Colonic mucosa (tissue), 4 donors: ENCODE measurements at regions not wholly inside any gene's neighbourhood (a gene's known extent, or its start where the extent isn't known, plus 50 kb on each side); places are given as distances from the start of the nearest gene placed in this dataset.

Experiments
- DNase-seq: peaks from one replicate; pipeline ENCODE4 v3.0.0-alpha.2; 2020
- H3K27ac ChIP-seq: fragments of 200-600 bp; one replicate; pipeline ENCODE4 v1.8.0; 2021
- H3K27me3 ChIP-seq: fragments of 200-600 bp; one replicate; pipeline ENCODE4 v1.8.0; 2021
- H3K36me3 ChIP-seq: fragments of 200-600 bp; one replicate; pipeline ENCODE4 v1.8.0; 2021
- H3K4me1 ChIP-seq: fragments of 200-600 bp; one replicate; pipeline ENCODE4 v1.8.0; 2021; ENCODE audit warnings: mild to moderate bottlenecking
- H3K4me3 ChIP-seq: fragments of 200-600 bp; one replicate; pipeline ENCODE4 v1.8.0; 2021
- H3K9ac ChIP-seq, 2 donors: one replicate each; pipeline ENCODE4 v1.7.0; 2013; ENCODE audit warnings: control low read depth in 2 of 2, low read depth in 2 of 2, low read length in 2 of 2
- H3K9me3 ChIP-seq: fragments of 200-600 bp; one replicate; pipeline ENCODE4 v1.8.0; 2021
- intact Hi-C: fragments of 100-400 bp; cut with DNase I; formaldehyde crosslinking; loops from one replicate; pipeline ENCODE4 v1.14.1; 2022
- TF ChIP-seq, protein P1 (sequence below): fragments of 200-600 bp; IDR thresholded peaks from one replicate; pipeline ENCODE4 v1.8.0; 2022; ENCODE audit warnings: antibody characterized with exemption, mild to moderate bottlenecking
- donor health status: healthy.
- donor health status: DM: no; HTN: no; CAD: no.
- donor health status: DM: no; HTN: no; CAD: no.

DNA sequence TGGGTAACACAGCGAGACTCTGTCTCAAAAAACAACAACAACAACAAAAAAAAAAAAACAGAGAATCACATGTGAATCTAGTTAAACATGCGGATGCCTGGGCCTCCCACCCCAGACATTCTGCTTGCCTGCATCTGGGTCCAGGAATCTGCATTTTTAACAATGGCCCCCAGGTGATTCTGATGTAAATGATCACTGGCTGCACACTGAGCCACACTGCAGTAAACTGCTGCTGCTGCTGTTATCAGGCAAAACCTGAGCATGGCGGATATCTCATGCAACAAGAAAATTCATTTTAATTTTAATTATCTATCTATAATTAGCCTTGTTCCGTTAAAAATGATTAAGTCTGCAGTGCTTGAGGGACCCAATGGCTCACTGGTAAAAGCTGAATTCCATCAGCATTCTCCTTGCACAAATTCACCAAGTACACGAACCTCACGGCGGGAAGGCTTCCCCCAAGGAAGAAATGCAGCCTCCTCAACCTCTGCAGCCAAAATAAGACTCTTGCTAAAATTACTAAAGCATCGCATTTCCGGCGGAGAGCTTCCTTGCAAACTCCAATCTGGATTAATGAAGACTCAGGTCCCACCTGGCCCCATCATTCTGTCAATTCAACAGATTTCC, 81.6 kb upstream of the SNX9 start:
- Histone ChIP-seq H3K27ac (no peak overlapping the region), H3K27me3 (no peaks in the 10 kb centered on the region), H3K36me3 (no peaks in the 10 kb centered on the region), H3K9me3 (no peaks in the 10 kb centered on the region), H3K4me1 (no peaks in the 10 kb centered on the region), H3K4me3 (no peak overlapping the region), H3K9ac (no peak overlapping the region)
- TF ChIP-seq, protein P1, sequence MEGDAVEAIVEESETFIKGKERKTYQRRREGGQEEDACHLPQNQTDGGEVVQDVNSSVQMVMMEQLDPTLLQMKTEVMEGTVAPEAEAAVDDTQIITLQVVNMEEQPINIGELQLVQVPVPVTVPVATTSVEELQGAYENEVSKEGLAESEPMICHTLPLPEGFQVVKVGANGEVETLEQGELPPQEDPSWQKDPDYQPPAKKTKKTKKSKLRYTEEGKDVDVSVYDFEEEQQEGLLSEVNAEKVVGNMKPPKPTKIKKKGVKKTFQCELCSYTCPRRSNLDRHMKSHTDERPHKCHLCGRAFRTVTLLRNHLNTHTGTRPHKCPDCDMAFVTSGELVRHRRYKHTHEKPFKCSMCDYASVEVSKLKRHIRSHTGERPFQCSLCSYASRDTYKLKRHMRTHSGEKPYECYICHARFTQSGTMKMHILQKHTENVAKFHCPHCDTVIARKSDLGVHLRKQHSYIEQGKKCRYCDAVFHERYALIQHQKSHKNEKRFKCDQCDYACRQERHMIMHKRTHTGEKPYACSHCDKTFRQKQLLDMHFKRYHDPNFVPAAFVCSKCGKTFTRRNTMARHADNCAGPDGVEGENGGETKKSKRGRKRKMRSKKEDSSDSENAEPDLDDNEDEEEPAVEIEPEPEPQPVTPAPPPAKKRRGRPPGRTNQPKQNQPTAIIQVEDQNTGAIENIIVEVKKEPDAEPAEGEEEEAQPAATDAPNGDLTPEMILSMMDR, result no peak
- intact Hi-C loops, result no loop called here
- no peak for DNase-seq

DNA sequence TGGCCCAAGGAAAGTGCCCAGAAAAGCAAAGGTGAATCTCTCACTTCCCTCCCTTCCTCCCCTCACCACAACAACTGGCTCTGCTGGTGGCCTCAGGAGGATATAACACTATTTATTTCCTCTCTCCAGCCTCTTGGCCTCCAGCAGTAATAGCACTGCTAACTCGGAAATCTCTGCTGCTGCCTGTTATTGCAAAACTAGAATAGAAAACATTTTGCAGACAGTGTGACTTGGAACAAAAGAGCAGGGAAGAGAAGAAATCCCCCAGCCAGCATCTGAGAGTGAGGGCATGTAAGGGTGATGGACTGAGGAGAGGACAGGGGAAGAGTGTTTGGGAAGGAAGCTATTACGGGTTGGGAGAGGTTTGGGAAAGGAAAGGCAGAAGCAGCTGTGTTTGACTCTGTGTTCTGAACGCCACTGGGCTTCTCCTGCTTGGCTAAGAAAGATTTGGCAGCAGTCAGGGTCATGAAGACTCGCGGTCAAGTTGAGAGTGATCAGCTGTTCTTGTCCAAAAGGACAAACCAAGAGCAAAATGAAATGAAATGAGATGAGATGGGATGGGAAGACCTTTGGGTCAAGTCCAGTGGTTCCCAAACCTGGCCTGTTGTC, 81.0 kb upstream of the SNX9 start:
- Histone ChIP-seq H3K27me3 (no peaks in the 10 kb centered on the region), H3K36me3 (no peaks in the 10 kb centered on the region), H3K9me3 (no peaks in the 10 kb centered on the region), H3K27ac (no peak overlapping the region), H3K9ac (no peak overlapping the region), H3K4me1 (no peaks in the 10 kb centered on the region), H3K4me3 (no peak overlapping the region)
- TF ChIP-seq, protein P1, result no peak
- intact Hi-C loops, result no loop called here
- no peak for DNase-seq

DNA sequence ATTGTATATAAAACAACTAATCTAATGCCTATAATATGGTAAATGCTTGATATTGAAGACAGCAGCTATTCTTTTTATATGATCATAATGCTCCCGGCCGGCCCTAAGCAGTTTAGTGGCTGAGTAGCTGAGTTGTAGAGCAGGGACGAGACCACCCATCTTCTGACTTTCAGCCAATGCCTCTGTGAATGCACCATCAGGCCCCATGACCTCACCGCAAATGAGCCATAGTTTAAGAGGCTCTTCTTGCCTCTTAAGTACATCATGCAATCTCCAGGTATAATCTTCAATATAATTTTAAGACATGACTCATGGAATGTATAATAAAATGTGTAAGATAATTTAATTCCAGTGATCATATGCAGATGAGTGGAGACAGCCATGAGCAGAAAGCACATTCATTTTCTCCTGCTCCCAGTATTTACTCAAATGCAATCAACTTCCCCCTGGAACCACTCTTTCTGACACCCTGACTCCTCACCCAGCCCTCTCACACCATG, 78.9 kb upstream of the SNX9 start:
- DNase-seq, result no peak
- Histone ChIP-seq H3K4me1 (no peaks in the 10 kb centered on the region), H3K27me3 (no peaks in the 10 kb centered on the region), H3K36me3 (no peaks in the 10 kb centered on the region), H3K9me3 (no peaks in the 10 kb centered on the region), H3K4me3 (no peak overlapping the region), H3K27ac (no peak overlapping the region), H3K9ac (no peak overlapping the region)
- TF ChIP-seq, protein P1, result no peak
- intact Hi-C loops, result no loop called here

DNA sequence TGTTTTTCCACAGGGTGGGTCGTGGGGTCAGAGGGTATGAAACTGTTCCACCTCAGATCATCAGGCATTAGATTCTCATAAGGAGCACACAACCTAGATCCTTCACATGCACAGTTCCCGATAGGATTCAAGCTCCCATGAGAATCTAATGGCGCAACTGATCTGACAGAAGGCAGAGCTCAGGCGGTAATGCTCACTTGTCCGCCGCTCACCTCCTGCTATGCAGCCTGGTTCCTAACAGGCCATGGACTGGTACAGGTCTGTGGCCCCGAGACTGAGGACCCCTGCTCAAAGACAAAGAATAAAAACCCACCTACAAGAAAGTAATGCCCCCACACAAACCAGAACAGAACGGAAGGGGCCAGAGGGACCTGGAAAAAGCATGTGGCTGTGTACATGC, 76.1 kb upstream of the SNX9 start:
- Histone ChIP-seq H3K27ac (no peak overlapping the region), H3K36me3 (no peaks in the 10 kb centered on the region), H3K4me1 (no peaks in the 10 kb centered on the region), H3K27me3 (no peaks in the 10 kb centered on the region), H3K9ac (no peak overlapping the region), H3K4me3 (no peak overlapping the region), H3K9me3 (no peaks in the 10 kb centered on the region)
- TF ChIP-seq, protein P1, result no peak
- no peak for DNase-seq
- intact Hi-C loops, result no loop called here

DNA sequence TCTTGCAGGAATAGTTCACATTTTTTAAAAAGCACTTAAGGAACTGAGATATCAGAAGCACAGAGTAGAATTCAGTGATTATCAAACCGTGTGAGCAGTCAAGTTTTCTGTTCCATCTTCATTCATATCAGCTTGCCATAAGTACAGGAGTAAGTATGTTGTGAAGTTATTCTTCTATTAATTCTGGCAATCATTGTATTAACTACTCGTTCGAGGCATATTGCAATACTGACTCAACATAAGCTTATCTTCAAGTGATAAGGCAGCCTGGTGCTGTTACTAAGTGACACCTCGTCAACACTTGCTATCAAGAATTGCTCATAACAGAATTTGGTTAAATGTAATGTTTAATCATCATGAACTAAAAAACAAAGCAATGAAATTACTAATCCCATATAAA, 75.7 kb upstream of the SNX9 start:
- DNase-seq, result no peak

More for the DNA sequence above, 75.7 kb upstream of the SNX9 start:
- no peaks in the 10 kb centered on the region for H3K36me3 ChIP-seq
- intact Hi-C loops, result no loop called here
- no peak overlapping the region for H3K27ac ChIP-seq
- H3K4me1 ChIP-seq, result no peaks in the 10 kb centered on the region
- H3K27me3 ChIP-seq, result no peaks in the 10 kb centered on the region
- TF ChIP-seq, protein P1, result no peak
- no peaks in the 10 kb centered on the region for H3K9me3 ChIP-seq
- H3K9ac ChIP-seq, result no peak overlapping the region
- H3K4me3 ChIP-seq, result no peak overlapping the region
